Vagina (tissue), 2 donors: ENCODE measurements at regions not wholly inside any gene's neighbourhood (a gene's known extent, or its start where the extent isn't known, plus 50 kb on each side); places are given as distances from the start of the nearest gene placed in this dataset.

Source experiments
- POLR2A ChIP-seq, 2 donors: fragments of 450-650 bp; IDR thresholded peaks; one replicate each; pipeline ENCODE4 v1.6.1; 2017; ENCODE audit warnings: antibody characterized with exemption in 2 of 2, mild to moderate bottlenecking in 2 of 2, moderate library complexity in 2 of 2
- TF ChIP-seq, protein P1 (sequence below), 3 experiments: fragments of 450-650 bp in 2 of 3; fragments of 200-600 bp in 1 of 3; sonication (generic) in 1 of 3; IDR thresholded peaks; one replicate each; pipeline ENCODE4 v1.5.1; 2017 to 2019; ENCODE audit warnings: antibody characterized with exemption in 3 of 3, mild to moderate bottlenecking in 2 of 3, moderate library complexity in 2 of 3

DNA sequence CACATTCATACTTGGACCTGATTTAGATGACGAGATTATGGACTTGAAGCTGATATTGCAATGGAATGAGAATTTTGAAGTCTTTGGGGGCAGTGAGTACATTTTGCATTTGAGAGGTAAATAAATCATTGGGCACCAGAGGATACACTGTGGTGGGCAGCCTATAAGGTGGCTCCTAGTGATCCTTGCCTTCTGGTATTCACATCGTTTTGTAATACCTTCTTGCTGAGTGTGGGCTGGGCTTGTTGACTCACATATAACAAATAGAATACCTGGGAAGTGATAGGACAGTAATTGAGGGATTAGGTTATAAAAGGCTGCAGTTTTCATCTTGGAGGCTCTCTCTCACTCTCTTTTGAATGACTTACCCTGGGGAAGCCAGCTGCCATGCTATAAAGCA is 605.5 kb upstream of the KCNMB2 start:
- no peak for TF ChIP-seq POLR2A (IDR thresholded peaks at IDR 0.05)
- TF ChIP-seq, protein P1, sequence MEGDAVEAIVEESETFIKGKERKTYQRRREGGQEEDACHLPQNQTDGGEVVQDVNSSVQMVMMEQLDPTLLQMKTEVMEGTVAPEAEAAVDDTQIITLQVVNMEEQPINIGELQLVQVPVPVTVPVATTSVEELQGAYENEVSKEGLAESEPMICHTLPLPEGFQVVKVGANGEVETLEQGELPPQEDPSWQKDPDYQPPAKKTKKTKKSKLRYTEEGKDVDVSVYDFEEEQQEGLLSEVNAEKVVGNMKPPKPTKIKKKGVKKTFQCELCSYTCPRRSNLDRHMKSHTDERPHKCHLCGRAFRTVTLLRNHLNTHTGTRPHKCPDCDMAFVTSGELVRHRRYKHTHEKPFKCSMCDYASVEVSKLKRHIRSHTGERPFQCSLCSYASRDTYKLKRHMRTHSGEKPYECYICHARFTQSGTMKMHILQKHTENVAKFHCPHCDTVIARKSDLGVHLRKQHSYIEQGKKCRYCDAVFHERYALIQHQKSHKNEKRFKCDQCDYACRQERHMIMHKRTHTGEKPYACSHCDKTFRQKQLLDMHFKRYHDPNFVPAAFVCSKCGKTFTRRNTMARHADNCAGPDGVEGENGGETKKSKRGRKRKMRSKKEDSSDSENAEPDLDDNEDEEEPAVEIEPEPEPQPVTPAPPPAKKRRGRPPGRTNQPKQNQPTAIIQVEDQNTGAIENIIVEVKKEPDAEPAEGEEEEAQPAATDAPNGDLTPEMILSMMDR (IDR thresholded peaks at IDR 0.05), result no peak
